Stimulated activated CD4-positive, alpha-beta T cell treated with anti-CD3 and anti-CD28 coated beads, Interleukin-2, amount 100 ng/mL, for 24 hours (primary cell): ENCODE measurements at regions not wholly inside any gene's neighbourhood (a gene's known extent, or its start where the extent isn't known, plus 50 kb on each side); places are given as distances from the start of the nearest gene placed in this dataset.
"Not testable (repeated sequence)": the region's sequence is repeated elsewhere in the genome, so short reads cannot be mapped to it uniquely, and the experiment has no call there.

Source experiments
- DNase-seq, 2 donors: peaks; one replicate each; pipeline ENCODE4 v3.0.0-alpha.2; 2020

- DNase-seq, result peak in 1 of 2 donors; percentile 4
Observed at GRCh38 chr12:85575120-85576096, 260.8 kb downstream of the RASSF9 start.

- no peak for DNase-seq
Observed at GRCh38 chr12:85580562-85581168, 255.5 kb downstream of the RASSF9 start.

- DNase-seq, result no peak
Observed at GRCh38 chr12:85587158-85587557, 249.1 kb downstream of the RASSF9 start.

DNA sequence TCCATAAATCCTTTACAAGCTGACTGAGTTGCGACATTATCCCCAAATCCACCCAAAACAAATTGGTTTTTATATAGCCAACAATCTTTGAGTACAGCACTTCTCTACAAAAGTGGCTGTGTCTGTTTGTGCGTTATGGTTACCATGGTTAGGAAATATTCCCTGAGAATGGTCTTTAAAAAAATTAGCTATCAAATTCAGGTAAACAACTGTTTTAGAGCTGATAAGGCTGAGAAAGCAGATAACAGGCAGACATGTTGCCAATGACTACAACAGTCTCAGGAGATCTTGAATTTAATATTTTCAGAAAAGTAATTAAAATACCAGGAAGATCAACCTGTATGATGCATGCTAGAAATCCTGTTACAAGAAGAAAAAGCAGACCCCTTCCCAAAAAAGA, 248.0 kb downstream of the RASSF9 start:
- no peak for DNase-seq

- no peak for DNase-seq
Observed at GRCh38 chr12:85600841-85601240, 235.4 kb downstream of the RASSF9 start.

GRCh38 chr12:85603556-85603955, 232.7 kb downstream of the RASSF9 start:
- DNase-seq, result no peak

- DNase-seq, result no peak
Observed at GRCh38 chr12:85606455-85606854, 229.8 kb downstream of the RASSF9 start.

DNA sequence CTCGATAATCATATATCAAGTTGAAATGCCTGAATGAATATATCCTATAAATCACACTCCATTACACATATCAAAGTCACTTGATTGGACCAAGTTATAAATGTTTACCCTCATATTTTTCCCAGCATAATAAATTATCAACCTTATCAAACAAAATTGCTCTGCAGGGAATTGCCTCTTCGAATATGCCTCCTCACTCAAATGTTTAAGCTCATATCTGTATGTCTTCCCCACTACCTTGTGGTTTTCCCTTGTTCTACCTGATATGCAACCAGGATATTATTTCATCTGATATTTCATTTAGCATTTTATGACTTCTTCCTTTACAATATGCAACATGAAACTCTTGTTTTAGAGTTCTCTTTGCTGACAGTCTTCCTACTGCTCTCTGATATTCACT, 226.4 kb downstream of the RASSF9 start:
- DNase-seq, result no peak

- no peak for DNase-seq
Observed at GRCh38 chr12:85610194-85610593, 226.0 kb downstream of the RASSF9 start.

DNA sequence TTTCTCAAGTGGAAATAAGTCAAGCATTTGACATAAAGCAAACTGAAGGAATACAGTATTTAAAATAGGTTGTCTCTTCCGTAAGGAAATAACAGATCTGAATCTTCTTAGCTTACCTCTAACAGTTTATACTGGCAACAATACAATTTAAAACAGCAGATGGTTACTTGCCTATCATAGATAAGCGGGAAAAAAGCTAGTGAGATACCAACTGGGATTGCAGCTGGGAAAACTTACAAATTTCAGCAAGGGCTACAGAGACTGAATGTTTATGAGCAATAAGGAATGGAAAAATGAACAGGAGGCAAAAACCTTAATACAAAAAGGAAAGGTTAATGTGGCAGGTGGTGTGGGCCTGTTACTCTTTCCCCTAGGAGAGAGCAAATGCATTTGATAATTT, 220.0 kb downstream of the RASSF9 start:
- DNase-seq, result no peak

- DNase-seq, result no peak
Observed at GRCh38 chr12:85617307-85618091, 218.7 kb downstream of the RASSF9 start.

DNA sequence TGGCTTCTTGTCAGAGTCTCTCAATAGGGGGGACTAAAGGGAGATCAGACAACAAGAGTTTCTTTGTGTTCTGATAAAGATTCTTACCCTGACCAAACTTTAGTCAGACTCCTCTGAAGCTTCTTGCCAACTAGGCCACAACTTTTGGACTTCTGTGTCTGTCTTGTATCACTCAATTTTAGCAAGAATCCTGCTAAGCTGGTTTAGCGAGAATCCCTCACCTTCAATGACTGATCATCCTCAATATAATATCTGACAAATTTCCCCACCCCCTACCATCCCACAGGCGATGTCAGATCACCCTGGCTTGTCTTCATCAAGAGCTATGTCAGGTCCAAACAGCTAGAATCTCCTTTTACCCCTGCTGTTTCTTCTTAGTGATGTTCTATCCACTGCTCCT, 215.2 kb downstream of the RASSF9 start:
- DNase-seq, result no peak

GRCh38 chr12:85623763-85624162, 212.4 kb downstream of the RASSF9 start:
- no peak for DNase-seq

DNA sequence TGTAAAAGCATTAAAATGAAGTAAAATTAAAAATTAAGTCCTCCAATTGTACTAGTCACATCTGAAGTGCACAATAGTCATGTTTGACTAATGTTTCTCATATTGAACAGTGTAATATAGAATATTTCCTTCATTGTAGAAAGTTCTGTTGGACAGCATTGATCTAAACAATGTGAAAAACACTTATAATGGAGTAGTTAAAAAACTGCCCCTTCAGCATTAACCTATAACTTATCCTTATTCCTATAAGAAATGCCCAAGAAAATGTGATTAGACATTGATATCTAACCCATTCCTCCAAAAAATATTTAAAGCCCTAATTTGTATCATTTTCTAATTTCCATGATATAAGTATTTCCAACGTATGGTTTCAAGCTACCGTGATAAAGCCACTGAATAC, 210.7 kb downstream of the RASSF9 start:
- no peak for DNase-seq

- no peak for DNase-seq
Observed at GRCh38 chr12:85626001-85626783, 210.0 kb downstream of the RASSF9 start.

DNA sequence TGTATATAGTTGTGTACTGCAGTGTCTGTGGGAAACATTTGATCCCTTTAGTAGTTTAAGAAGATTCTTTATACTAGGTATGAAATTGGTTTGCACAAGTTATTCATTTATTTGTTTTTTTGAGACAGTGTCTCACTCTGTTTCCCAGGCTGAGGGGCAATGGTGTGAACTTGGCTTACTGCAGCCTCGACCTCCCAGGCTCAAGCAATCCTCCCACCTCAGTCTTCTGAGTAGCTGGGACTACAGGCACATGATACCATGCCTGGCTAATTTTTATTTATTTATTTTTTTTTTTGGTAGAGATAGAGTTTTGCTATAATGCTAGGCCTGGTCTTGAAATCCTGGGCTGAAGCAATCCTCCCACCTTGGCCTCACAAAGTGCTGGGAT, 209.4 kb downstream of the RASSF9 start:
- DNase-seq, result no peak

DNA sequence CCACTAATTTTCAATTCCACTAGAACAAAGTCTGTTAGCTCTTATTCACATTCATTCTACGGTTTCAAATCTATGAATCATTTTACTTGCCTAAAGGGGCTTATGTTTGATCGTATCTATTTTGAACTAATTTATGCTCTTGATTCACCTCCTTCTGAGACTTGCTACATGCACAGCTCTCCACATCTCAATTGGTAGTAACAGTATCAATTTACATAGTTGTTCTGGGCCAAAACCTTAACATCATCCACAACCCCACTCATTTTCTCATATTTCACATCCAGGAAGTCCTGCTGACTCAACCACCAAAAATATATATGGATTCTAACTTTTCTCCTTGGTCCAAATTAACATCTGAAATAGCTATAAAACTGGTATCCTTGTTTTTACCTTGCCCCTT, 208.6 kb downstream of the RASSF9 start:
- no peak for DNase-seq

DNA sequence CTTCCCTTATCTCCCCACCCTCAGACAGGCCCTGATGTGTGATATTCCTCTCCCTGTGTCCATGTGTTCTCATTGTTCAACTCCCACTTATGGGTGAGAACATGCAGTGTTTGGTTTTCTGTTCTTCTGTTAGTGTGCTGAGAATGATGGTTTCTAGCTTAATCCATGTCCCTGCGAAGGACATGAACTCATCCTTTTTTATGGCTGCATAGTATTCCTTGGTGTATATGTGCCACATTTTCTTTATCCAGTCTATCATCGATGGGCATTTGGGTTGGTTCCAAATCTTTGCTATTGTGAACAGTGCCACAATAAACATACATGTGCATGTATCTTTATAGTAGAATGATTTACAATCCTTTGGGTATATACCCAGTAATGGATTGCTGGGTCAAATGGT, 207.6 kb downstream of the RASSF9 start:
- DNase-seq, result not testable (repeated sequence)

GRCh38 chr12:85630851-85631250, 205.4 kb downstream of the RASSF9 start:
- DNase-seq, result no peak

DNA sequence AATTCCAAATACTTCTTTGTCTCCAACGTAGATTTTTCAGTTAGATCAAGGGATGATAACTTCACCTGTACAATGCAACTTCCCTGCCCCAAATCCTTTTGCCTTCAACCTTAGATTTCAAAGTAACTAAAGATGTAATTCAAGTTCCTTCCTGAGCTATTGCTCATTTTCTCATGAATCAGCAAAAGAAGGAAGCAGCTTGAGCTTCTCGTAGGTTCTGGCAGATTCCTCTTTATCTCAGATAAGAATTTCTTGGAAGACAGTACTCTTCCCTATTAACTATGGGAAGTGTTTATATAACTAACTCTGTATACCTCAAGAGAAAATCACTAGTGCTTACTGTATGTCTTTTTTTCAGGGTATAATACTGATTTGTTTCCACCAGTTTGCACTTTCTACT, 203.8 kb downstream of the RASSF9 start:
- DNase-seq, result no peak

GRCh38 chr12:85633491-85633890, 202.7 kb downstream of the RASSF9 start:
- no peak for DNase-seq

DNA sequence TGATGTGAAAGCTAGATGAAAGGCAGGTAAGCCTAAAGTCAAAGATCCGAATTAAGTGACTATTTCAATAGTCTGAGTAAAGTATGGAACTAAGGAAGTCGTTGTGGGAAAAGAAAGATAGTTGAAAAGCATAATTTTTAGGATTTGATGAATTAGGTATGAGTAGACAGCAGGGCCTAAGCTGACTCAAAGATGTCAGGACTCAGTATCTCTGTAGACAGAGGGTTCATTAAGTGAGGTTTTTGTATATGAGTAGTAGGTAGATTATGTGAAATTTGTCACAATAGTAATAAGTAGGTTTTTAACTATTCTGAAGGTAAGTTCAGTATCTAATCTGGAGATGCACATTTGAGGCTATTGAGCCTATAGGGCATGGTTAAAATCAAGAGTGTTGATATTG, 196.4 kb downstream of the RASSF9 start:
- no peak for DNase-seq

DNA sequence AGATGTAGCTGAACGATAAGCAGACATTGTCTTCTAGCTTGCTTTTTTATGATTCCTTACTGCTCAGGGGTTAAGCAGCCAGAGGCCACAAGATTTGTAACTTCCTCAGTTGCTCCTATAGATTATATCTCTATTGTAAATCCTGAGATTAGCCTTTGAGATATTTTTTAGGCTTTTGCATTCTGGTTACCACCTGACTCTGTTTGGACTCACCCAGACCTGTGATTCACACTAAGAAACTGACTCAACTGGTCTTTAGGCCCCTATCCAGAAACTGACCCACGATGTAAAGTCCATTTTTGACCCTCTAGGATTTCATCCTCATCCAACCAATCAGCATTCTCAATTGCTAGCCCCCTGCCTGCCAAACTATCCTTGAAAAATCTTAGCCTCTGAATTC, 194.4 kb downstream of the RASSF9 start:
- DNase-seq, result no peak
